SK-N-MC (cell line): ENCODE measurements at regions not wholly inside any gene's neighbourhood (a gene's known extent, or its start where the extent isn't known, plus 50 kb on each side); places are given as distances from the start of the nearest gene placed in this dataset.

ENCODE experiments used
- EZH2 ChIP-seq: fragments of 200-600 bp; sonication (generic); IDR thresholded peaks from one replicate; pipeline ENCODE4 v1.6.1; 2017; ENCODE audit warnings: antibody characterized with exemption
- POLR2AphosphoS5 ChIP-seq: IDR thresholded peaks from 2 replicates; pipeline ENCODE4 v1.6.1; 2012; ENCODE audit warnings: mild to moderate bottlenecking, low read depth, low read length, borderline replicate concordance

DNA sequence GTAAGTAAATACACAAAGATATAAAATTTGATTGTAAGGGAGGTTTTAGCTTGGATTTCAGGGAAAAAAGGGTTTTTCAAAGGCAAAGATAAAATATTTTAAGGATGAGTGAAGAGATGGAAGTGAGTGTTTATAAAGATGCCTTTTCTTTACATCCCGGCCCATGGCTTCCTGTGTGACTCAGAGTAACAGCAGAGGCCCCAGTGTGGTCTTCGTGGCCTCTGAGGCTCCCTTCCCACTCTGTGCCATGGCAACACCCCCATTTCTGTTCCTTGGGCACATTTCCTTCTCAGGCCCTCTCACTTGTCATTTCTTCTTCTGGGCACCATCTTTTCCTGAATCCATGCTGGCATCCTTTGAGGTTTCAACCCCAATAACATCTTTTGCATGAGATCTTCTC is 92.6 kb upstream of the TMEM18 start:
- TF ChIP-seq POLR2AphosphoS5 = no peak
- no peak for TF ChIP-seq EZH2
